GM21447 (cell line): ENCODE measurements at regions not wholly inside any gene's neighbourhood (a gene's known extent, or its start where the extent isn't known, plus 50 kb on each side); places are given as distances from the start of the nearest gene placed in this dataset.
"Not testable (repeated sequence)": the region's sequence is repeated elsewhere in the genome, so short reads cannot be mapped to it uniquely, and the experiment has no call there.

ENCODE experiments used
- ATAC-seq: cut with Tn5 transposase; IDR thresholded peaks from one replicate; pipeline ENCODE4 v1.9.1; 2021; ENCODE audit not compliant: unreplicated experiment

- no peak for ATAC-seq
Measured at GRCh38 chr1:242743983-242744780, 219.7 kb upstream of the PLD5 start.

DNA sequence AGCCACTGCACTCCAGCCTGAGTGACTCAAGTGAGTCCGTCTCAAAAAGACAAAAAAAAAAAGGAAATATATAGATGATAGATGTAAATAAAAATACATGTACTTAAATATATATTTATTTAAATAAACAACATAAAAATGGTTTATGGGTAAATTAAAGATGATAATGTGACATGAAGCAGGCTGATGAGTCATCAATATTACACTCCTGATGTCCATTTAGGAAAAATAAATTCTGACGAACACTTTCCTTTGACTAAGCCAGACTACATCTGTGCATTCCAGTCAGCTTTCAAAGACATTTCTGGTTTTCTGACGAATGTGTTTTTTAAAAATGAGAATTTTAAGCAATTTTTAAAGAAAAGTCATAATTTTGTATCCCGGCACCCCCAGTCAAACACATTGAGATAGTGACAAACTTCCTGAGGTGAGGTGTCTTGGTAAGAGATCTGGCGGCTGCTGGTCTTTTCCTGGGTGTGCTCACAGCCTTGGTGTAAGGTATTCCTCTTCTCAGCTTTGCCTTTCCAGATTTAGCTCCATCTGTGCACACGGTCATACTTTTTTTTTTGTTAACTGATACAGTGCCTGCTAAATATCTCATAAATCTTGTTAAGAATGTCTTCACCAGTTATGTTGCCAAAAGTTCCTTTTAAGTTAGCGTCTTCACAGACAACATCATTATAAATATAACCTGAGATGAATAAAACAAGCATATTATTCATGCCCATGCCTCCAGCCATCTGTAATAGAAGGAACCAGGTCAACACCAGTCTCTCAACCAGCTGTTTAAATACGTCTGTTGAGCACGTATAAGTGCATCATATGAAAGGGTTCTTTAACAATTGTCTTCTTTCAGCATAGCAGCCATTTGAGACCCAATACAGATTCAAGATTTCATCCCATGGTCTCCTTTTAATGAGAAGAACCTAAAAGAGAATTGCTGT, 214.5 kb upstream of the PLD5 start:
- ATAC-seq: no peak

DNA sequence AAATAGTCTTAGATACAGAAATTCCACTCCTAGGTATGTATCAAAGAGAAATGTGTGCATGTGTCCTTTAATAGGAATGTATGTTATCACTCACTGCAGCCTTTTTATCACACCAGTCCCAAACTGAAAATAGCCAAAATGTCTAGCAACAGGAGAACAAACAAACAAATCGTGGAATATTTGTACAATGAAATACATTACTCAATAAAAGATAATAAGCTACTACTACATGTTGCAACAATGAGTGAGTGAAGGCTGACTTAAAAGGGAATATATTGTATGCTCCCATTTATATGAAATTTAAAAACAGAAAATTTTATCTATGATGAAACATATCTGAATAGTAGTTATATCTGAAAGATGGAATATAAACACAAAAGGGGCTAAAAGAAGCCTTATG, 212.1 kb upstream of the PLD5 start:
- no peak for ATAC-seq

- no peak for ATAC-seq
Measured at GRCh38 chr1:242735323-242735722, 210.8 kb upstream of the PLD5 start.

DNA sequence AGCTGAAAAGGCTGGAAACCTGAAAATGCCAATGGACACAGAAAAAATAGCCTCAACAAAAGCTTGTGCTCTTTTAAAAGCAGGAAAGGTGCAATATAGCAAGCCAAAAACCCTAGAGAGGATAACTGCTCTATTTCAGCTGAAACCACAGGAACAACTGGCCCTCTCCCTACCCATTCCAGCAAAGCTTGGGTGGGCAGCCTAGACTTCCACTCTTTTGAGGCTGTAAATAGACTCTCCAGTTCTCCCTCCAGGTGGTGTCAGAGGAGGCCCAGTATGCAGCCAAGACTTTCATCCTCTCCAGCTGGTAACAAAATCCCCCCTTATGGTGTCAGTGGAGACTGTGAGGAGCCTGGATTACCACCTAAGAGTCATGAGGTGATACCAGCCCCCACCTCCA, 206.9 kb upstream of the PLD5 start:
- no peak for ATAC-seq

- no peak for ATAC-seq
Measured at GRCh38 chr1:242728696-242729095, 204.2 kb upstream of the PLD5 start.

DNA sequence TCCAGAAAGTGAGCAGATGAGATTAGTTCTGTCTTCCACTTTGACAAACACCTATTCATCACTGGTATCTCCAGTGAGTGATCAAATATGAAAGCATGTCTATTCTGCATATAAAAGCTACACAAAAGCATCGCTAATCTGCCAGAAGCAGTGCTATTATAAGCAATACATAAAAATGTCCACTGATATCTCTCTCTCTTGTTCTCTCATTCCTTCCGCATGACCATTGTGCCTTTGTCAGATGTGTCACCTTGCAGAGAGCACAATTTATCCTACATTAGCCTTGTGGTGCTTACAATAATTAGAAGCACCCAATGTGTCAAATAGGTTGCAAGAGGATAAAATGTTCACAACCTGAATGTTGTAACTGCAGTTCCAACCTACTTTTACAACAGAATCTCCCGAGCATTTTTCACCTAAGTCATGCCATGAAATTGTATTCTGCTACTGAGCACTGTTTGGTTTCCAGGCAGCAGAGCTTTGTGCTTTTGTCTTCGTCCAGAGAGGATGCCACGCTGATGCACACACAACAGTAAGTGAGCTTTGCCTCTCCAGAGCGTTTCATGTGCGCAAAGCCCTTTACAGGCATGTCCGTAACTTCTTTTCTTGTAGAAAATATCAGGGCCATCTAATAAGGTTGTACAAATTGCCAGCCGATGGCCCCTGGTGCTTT, 198.7 kb upstream of the PLD5 start:
- ATAC-seq: no peak

DNA sequence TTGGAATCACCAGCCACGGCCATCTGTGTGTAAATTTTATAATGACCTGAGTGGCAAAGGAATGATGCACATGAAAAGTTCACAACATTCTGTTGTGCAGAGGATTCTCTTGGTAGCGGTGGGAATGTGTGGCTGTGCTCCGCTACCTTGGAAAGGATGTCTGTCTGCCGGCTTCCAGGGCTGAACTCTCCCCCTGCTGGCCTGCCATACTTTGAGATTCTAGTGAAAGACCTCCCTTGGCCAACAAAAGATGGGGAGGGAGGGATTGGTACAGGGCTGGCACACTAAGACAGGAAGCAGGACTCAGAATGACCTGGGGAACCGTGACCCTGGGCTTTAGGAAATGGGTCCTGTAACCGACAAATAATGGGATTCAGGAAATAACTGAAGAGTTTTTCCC, 194.5 kb upstream of the PLD5 start:
- ATAC-seq: no peak

DNA sequence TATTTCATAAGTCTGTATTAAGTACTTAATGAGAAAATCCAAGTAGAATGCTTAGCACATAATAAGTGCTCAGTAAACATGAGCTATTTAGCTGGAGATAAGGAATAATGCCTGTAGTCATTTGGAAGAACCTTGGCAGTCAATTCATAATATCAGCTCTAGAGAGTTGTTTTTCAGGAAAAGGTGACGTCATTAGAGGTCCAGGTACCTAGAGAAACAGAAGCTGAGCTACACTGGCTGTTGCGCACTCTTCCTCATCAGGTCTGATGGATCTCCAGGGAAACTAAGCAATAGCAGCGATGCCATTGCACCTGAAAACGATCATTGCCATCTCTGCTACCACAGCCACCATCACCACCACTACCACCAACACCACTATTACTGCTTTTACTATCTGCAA, 187.8 kb upstream of the PLD5 start:
- ATAC-seq: no peak

DNA sequence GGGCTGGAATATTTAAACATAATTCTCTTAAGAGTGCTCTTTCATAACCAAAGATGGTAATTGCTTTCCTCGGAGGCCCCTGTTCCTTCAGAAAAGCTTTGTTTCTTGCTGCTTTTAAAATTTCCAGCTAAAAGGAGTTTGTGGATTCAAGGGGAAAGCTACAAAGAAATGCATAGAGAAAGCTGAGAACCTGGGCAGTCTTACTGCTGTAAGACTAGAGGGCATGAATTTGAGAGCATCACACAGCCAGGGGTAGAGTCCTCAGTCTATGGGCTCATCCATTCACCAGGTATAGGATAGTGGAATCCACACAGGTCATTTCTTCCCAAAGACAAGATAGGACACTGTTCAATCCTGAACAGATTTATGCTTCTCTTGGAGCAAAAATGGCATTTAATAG, 186.3 kb upstream of the PLD5 start:
- ATAC-seq: no peak

GRCh38 chr1:242710286-242710685, 185.8 kb upstream of the PLD5 start:
- ATAC-seq: no peak

DNA sequence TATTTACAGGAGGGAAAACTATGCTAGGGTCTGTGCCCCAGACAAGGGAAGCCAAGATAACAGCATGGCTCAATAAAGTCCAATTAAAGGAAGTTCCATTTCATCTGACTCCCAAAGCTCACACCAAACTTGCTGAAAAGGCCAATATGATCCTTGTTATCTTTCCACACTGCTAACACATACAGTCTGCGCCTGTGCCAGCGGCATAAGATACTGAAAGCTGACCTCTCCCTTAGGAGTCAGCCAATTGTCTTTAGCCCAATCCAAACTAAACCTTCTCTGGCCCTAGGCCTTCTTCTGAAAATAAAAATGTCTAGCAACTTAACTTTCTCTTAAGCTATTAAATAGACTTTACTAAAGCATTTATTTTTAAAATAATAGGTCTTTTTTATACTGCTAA, 179.0 kb upstream of the PLD5 start:
- ATAC-seq: no peak

DNA sequence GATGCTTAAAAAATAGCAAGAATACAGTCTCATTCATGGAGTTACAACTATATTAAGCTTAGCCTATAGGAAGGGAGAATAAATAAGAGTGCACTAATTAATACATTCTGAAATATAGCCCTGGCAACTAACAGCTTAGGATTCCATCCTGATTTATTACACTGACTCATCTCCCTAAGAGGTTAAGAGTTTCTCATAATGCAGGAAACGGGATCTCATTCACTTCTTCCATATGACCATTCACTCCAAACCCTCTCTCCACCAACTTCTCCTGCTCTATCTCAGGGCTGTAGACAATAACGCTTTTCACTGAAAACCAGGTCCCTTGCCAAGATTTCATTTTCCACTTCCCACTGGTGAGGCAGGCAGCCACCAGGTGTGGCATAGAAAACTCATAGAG, 168.5 kb upstream of the PLD5 start:
- ATAC-seq: no peak

DNA sequence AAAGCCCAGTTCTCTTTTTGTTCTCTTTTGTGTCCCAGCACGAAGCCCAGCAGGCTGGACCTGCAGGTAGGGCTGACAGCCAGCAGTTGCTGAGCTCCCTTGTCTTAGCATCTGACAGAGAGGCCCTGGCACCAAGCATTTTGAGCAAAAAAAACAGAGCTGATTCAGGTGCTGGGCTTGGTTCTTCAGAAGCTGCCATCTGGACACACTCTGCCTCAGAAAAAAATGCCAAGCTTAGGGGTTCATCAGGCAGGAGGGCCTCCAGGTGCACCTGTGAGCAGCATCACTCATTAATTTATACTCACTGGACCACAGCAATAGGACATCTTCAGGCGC, 167.1 kb upstream of the PLD5 start:
- ATAC-seq: no peak

DNA sequence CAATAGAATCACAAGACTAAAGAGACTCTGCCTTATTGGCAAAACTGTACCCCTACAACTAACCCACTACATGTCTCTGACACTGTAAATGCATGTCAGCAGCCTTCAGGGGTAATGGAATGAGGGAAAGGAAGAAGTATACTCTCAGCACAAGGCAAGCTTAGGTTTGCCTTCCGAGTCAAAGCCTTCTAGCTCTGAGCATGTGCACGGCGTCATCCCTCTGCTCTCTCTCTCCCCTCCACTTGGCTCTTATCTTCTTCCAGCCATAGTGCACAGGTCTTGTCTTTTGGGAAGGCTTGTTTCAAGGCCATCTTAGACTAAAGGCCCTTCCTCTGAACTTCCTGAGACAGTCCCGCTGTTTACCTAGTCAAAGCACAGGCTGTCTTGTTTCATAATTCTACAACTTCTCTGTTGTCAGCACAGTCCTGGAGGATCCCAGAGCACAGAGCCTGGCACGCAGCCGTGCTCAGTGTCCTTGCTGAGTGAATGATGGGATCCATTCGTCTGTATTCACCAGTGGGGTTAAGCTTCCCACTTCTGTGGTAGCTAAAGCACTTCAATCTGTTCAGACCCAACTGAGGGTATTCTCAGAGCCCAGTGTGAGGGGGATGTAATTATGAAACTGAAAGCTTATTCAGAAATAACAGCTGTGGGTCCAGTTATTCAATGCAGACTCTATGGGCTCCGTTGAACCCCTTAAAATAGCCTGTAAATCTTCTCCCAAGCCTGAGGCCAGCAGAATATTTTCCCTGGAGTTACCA, 166.5 kb upstream of the PLD5 start:
- ATAC-seq: no peak

DNA sequence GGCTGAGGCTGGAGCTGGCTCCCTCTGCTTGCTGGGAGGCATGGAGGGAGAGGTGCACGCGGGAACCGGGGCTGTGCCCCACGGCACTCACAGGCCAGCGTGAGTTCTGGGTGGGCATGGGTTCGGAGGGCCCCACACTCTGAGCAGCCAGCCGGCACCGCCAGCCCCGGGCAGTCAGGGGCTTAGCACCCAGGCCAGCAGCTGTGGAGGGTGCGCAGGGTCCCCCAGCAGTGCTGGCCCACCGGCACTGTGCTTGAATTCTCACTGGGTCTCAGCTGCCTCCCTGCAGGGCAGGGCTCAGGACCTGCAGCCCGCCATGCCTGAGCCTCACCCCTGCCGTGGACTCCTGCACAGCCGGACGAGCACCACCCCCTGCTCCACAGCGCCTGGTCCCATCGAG, 164.9 kb upstream of the PLD5 start:
- ATAC-seq: no peak

DNA sequence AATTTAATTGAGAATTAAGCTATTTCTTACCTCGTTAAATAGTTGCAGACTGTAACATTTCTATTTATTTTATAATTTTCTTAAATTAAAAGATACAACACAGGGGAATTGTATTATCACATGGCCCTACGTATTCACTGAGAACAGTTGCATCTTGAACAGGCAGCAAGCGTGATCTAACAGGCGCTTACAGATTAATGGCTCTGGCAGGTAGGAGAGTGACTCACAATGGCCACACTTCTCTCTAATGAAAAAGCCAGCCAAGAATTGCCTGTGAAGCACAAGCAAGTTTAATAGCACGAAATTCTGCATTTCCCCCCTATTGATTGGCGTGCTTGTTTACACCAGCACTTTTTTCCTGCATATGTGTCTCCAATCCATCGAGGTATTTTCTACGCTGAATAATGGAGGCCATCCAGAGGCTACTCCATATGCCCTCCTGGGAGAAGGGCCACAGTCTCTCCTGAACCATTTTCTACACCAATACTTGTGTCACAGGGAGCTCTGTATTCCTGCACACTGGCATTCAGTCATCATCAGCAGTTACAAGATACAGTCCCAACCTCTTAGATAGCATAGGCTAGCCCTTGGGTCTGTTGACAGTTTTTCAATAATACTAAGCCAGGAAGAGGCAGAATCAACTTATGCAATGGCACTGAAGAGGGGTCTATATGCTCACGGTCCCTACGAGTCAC, 150.6 kb upstream of the PLD5 start:
- ATAC-seq: no peak

- ATAC-seq: no peak
Measured at GRCh38 chr1:242673652-242674051, 149.2 kb upstream of the PLD5 start.

- ATAC-seq: not testable (repeated sequence)
Measured at GRCh38 chr1:242673165-242673564, 148.7 kb upstream of the PLD5 start.

- no peak for ATAC-seq
Measured at GRCh38 chr1:242670019-242670418, 145.5 kb upstream of the PLD5 start.
